ENCODE measurements at regions not wholly inside any gene's neighbourhood (a gene's known extent, or its start where the extent isn't known, plus 50 kb on each side); places are given as distances from the start of the nearest gene placed in this dataset.

DNA sequence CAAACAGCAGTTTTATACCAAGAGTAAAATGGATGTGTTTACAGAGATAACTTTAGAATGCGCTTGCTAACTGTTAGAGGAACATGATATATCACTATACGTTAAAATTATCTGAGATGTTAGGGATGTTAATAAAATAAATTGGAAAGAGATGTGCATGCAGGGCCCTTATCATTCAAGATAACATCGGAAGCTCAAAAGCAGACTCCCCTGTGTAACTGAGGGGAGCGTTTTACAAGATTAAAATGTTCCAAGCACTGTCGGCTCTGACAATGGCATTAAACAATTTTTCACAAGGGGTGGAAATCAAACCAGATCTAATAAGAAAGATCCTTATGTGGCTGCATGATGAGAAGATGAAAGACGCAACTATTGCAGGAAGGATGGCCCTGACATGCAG, 53.3 kb upstream of the DCC start:
- no peak overlapping the region for H3K4me3 ChIP-seq (ENCODE audit: insufficient read depth, low read depth, low read length)
- no peaks in the 10 kb centered on the region for H3K36me3 ChIP-seq (ENCODE audit: control insufficient read depth, insufficient read depth, low read length)
- no peaks in the 10 kb centered on the region for H3K4me1 ChIP-seq (ENCODE audit: control insufficient read depth, insufficient read depth, low read length)
- no peak overlapping the region for H3K27ac ChIP-seq (ENCODE audit: insufficient read depth, low read depth, low read length, poor library complexity, severe bottlenecking)
- no peaks in the 10 kb centered on the region for H3K27me3 ChIP-seq (ENCODE audit: control insufficient read depth, insufficient read depth, low read length, poor library complexity, severe bottlenecking)
- no peaks in the 10 kb centered on the region for H3K9me3 ChIP-seq (ENCODE audit: control insufficient read depth, low read length)
- 84 to 88% methylated on average over 6 of the region's 6 CpGs for WGBS, 2 experiments

DNA sequence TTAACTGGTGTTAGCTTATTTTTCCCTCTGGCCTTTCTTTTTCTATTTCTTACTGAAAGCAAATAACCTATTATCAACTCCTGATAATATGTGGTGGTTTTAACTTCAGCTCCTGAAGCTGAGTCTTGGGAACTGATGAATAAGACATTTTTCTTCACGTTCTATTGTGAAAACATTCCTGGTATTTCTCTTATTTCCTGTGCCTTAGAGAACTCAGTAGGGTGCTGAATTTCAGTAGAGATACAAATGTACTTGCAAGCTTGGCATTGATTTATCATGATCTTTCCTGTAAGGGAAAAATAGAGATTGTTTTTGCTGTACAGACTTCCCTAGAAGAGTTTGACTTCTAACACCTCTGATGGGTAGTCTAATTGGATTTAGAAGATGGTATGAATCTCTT, 52.8 kb upstream of the DCC start:
- Histone ChIP-seq H3K4me3 (ENCODE audit: insufficient read depth, low read depth, low read length) (no peak overlapping the region), H3K4me1 (ENCODE audit: control insufficient read depth, insufficient read depth, low read length) (no peaks in the 10 kb centered on the region), H3K27me3 (ENCODE audit: control insufficient read depth, insufficient read depth, low read length, poor library complexity, severe bottlenecking) (no peaks in the 10 kb centered on the region), H3K27ac (ENCODE audit: insufficient read depth, low read depth, low read length, poor library complexity, severe bottlenecking) (no peak overlapping the region), H3K9me3 (ENCODE audit: control insufficient read depth, low read length) (no peaks in the 10 kb centered on the region), H3K36me3 (ENCODE audit: control insufficient read depth, insufficient read depth, low read length) (no peaks in the 10 kb centered on the region)
- WGBS, 2 experiments = 33 to 48% methylated on average over 1 of the region's 1 CpG

DNA sequence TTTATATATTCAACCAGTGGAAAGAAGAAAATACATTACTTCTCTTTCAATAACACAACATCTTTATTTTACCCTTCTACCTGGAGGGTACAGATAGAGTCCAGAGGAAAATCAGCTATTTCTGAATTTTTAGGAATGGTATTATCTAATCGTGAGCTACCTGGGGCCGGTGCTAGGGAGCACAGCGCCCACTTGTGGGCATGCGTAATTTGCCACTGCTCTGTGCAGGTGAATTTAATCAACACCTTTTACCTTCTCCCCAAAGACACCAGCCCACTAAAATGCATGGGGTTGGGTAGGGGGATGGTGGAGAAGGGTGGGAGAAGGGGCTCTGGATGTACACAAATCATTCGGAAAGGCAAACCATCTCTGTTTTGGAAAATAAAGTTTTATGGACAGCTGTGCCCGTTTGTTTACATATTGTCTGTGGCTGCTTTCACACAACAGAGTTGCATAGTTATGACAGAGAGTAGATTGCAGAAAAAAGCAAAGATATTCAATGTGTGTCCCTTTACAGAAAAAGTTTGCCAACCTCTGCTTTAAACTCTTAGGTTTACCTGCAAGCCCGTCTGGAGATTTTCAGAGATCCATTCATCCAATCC, 51.5 kb upstream of the DCC start:
- no peaks in the 10 kb centered on the region for H3K4me1 ChIP-seq (ENCODE audit: control insufficient read depth, insufficient read depth, low read length)
- H3K36me3 ChIP-seq (ENCODE audit: control insufficient read depth, insufficient read depth, low read length) = no peaks in the 10 kb centered on the region
- H3K9me3 ChIP-seq (ENCODE audit: control insufficient read depth, low read length) = no peaks in the 10 kb centered on the region
- H3K4me3 ChIP-seq (ENCODE audit: insufficient read depth, low read depth, low read length) = no peak overlapping the region
- no peak overlapping the region for H3K27ac ChIP-seq (ENCODE audit: insufficient read depth, low read depth, low read length, poor library complexity, severe bottlenecking)
- 40 to 44% methylated on average over 6 to 7 of the region's 7 CpGs for WGBS, 2 experiments
- no peaks in the 10 kb centered on the region for H3K27me3 ChIP-seq (ENCODE audit: control insufficient read depth, insufficient read depth, low read length, poor library complexity, severe bottlenecking)

DNA sequence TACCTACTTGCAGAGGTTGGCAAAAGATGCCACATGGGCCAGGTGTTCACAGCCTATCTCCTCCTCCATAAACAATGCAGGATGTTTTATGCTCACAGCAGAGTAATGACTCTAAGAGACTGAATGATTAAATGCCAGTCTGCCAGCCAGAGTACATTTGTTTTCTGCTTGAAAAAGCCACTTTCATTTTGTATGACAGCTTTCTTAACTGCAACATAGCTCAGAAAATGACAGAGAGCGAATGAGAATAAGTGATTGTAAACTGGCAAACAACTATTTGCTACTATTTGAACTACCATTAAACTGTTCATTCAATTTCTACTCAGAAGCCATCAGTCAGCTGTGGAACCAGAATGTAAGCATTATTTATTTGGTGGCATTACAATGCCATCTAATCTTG, 50.6 kb upstream of the DCC start:
- 89 to 100% methylated on average over 1 of the region's 1 CpG for WGBS, 2 experiments
- H3K4me1 ChIP-seq (ENCODE audit: control insufficient read depth, insufficient read depth, low read length) = no peaks in the 10 kb centered on the region
- H3K27me3 ChIP-seq (ENCODE audit: control insufficient read depth, insufficient read depth, low read length, poor library complexity, severe bottlenecking) = no peaks in the 10 kb centered on the region
- no peaks in the 10 kb centered on the region for H3K36me3 ChIP-seq (ENCODE audit: control insufficient read depth, insufficient read depth, low read length)
- no peak overlapping the region for H3K4me3 ChIP-seq (ENCODE audit: insufficient read depth, low read depth, low read length)
- H3K27ac ChIP-seq (ENCODE audit: insufficient read depth, low read depth, low read length, poor library complexity, severe bottlenecking) = no peak overlapping the region
- no peaks in the 10 kb centered on the region for H3K9me3 ChIP-seq (ENCODE audit: control insufficient read depth, low read length)

Measured in ectodermal cell (in vitro differentiated cells).